GM19025 (cell line): ENCODE measurements at regions not wholly inside any gene's neighbourhood (a gene's known extent, or its start where the extent isn't known, plus 50 kb on each side); places are given as distances from the start of the nearest gene placed in this dataset.

Experiments used
- ATAC-seq: cut with Tn5 transposase; IDR thresholded peaks from one replicate; pipeline ENCODE4 v1.9.1; 2021; ENCODE audit warnings: mild to moderate bottlenecking, low read depth, moderate library complexity; ENCODE audit not compliant: unreplicated experiment

GRCh38 chr6:106886081-106886843, 88.3 kb downstream of the CD24 start:
- ATAC-seq, result no peak

- ATAC-seq, result no peak
Measured at GRCh38 chr6:106885679-106886078, 88.8 kb downstream of the CD24 start.

- no peak for ATAC-seq
Measured at GRCh38 chr6:106884576-106884975, 90.0 kb downstream of the CD24 start.

GRCh38 chr6:106883808-106884262, 90.7 kb downstream of the CD24 start:
- ATAC-seq, result no peak

- no peak for ATAC-seq
Measured at GRCh38 chr6:106882601-106883518, 91.7 kb downstream of the CD24 start.

GRCh38 chr6:106882138-106882537, 92.4 kb downstream of the CD24 start:
- no peak for ATAC-seq

- ATAC-seq, result no peak
Measured at GRCh38 chr6:106880952-106881351, 93.6 kb downstream of the CD24 start.

GRCh38 chr6:106875782-106876321, 98.7 kb downstream of the CD24 start:
- no peak for ATAC-seq

- ATAC-seq, result no peak
Measured at GRCh38 chr6:106874481-106874880, 100.0 kb downstream of the CD24 start.

GRCh38 chr6:106872049-106872448, 102.5 kb downstream of the CD24 start:
- no peak for ATAC-seq

- ATAC-seq, result no peak
Measured at GRCh38 chr6:106870824-106871717, 103.5 kb downstream of the CD24 start.

GRCh38 chr6:106870069-106870468, 104.5 kb downstream of the CD24 start:
- no peak for ATAC-seq

- ATAC-seq, result no peak
Measured at GRCh38 chr6:106869203-106869602, 105.3 kb downstream of the CD24 start.

- ATAC-seq, result no peak
Measured at GRCh38 chr6:106866875-106867658, 107.5 kb downstream of the CD24 start.

GRCh38 chr6:106862858-106863257, 111.7 kb downstream of the CD24 start:
- no peak for ATAC-seq

GRCh38 chr6:106860940-106861339, 113.6 kb downstream of the CD24 start:
- ATAC-seq, result no peak

- ATAC-seq, result no peak
Measured at GRCh38 chr6:106858653-106859092, 115.9 kb downstream of the CD24 start.

- no peak for ATAC-seq
Measured at GRCh38 chr6:106857771-106858652, 116.5 kb downstream of the CD24 start.
